Kidney (tissue), 13 donors: ENCODE measurements at regions not wholly inside any gene's neighbourhood (a gene's known extent, or its start where the extent isn't known, plus 50 kb on each side); places are given as distances from the start of the nearest gene placed in this dataset.
A peak's percentile ranks its signal among the peaks of the same experiment; 100 is the strongest.

Source experiments
- DNase-seq, 5 donors: peaks; one replicate each; pipeline ENCODE4 v3.0.0-alpha.2; 2013 to 2020
- FAIRE-seq: peaks from 2 replicates; lab custom pipeline; 2012; peaks lifted over from hg19 to GRCh38; lab: Jason Lieb, UNC
- H3K27ac ChIP-seq, 2 donors: one replicate each; pipeline ENCODE4 v1.7.0; 2013; ENCODE audit warnings: low read depth in 2 of 2, low read length in 2 of 2, inconsistent platforms in 1 of 2
- H3K27me3 ChIP-seq: one replicate; pipeline ENCODE4 v1.7.1; 2013; ENCODE audit warnings: low read length, inconsistent platforms; ENCODE audit not compliant: control insufficient read depth, insufficient read depth
- H3K36me3 ChIP-seq, 3 donors: one replicate each; pipeline versions ENCODE4 v1.7.0 to v1.7.1; 2013; ENCODE audit warnings: low read length in 3 of 3, control low read depth in 1 of 3, inconsistent platforms in 1 of 3; ENCODE audit not compliant: insufficient read depth in 3 of 3, control insufficient read depth in 2 of 3
- H3K4me1 ChIP-seq, 3 donors: one replicate each; pipeline versions ENCODE4 v1.7.0 to v1.7.1; 2013; ENCODE audit warnings: low read length in 3 of 3, inconsistent platforms in 1 of 3, low read depth in 1 of 3; ENCODE audit not compliant: control insufficient read depth in 2 of 3, insufficient read depth in 2 of 3
- H3K4me3 ChIP-seq, 3 donors: one replicate each; pipeline versions ENCODE4 v1.7.0 to v1.8.1; 2013; ENCODE audit warnings: low read length in 3 of 3, control low read depth in 1 of 3, inconsistent platforms in 1 of 3
- H3K9ac ChIP-seq, 3 donors: one replicate each; pipeline versions ENCODE4 v1.7.0 to v1.7.1; 2013; ENCODE audit warnings: low read length in 3 of 3, control low read depth in 1 of 3, inconsistent platforms in 1 of 3
- H3K9me3 ChIP-seq, 3 donors: one replicate each; pipeline versions ENCODE4 v1.7.0 to v1.7.1; 2013; ENCODE audit warnings: low read length in 3 of 3, control low read depth in 1 of 3, inconsistent platforms in 1 of 3; ENCODE audit not compliant: control insufficient read depth in 2 of 3, insufficient read depth in 1 of 3
- intact Hi-C: fragments of 100-400 bp; cut with DNase I; formaldehyde crosslinking; loops from one replicate; pipeline ENCODE4 v1.11.1; 2022
- TF ChIP-seq, protein P1 (sequence below): IDR thresholded peaks from 3 replicates; pipeline ENCODE4 v1.5.1; 2012; ENCODE audit warnings: mild to moderate bottlenecking, moderate library complexity, borderline replicate concordance; ENCODE audit not compliant: insufficient read depth; ENCODE audit errors: extremely low read depth
- donor health status: control.
- donor health status: control.
- donor health status: control.
- donor health status: control.
- donor health status: control.
- donor health status: DM: yes; HTN: yes; CAD: no.
- donor health status: Normal renal cell carcinoma (clear cell type).

DNA sequence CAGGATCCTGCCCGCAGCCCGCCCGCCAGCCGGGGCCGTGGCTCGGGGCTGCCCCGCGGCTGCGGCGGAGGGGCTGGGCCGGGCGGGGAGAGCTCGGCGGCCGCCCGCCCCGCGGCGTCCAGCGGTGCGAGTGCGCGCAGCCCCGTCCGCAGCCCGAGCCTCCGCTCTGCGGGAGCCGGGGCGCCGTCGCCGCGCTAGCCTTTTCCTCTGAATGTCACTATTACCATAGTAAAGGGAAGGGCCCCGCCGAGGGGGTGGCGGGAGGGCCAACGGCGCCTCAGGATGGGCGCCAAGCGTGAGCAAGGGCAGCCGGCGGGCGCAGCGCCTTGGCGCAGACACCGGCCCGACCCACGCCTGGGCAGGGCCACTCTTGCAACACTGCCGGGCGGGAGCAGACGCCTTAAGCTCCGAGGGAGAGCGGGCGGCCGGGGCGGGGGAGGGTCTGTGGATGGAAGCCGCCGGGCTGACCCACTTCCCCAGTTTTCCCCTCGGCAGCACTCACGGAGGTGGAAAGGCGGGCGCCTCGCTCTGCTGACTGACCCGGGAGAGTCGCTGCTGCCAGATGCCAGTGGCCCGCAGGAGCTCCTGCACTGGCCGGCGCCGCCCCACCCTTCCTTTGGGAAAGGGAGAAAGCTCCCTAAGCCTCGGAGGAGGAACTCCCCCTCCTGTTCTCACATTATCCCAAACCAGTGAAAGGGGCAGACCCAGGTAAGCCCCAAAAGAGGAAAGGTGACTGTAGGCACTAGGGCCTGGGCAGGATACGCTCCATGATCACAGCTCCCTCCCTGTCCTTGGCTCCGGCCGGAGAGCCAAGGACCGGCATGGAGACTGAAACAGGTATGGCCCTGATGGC lies 329.4 kb downstream of the HNRNPD start:
- Histone ChIP-seq H3K9me3 (no peaks in the 10 kb centered on the region), H3K36me3 (no peaks in the 10 kb centered on the region), H3K4me1 (peaks cover 0 to 5% (median 2%) of the 10 kb centered on the region in 3 donors), H3K27ac (no peak overlapping the region), H3K9ac (no peak overlapping the region), H3K4me3 (peak overlapping the region; percentile 7 to 60 (median 56)), H3K27me3 (no peaks in the 10 kb centered on the region)
- TF ChIP-seq, protein P1, sequence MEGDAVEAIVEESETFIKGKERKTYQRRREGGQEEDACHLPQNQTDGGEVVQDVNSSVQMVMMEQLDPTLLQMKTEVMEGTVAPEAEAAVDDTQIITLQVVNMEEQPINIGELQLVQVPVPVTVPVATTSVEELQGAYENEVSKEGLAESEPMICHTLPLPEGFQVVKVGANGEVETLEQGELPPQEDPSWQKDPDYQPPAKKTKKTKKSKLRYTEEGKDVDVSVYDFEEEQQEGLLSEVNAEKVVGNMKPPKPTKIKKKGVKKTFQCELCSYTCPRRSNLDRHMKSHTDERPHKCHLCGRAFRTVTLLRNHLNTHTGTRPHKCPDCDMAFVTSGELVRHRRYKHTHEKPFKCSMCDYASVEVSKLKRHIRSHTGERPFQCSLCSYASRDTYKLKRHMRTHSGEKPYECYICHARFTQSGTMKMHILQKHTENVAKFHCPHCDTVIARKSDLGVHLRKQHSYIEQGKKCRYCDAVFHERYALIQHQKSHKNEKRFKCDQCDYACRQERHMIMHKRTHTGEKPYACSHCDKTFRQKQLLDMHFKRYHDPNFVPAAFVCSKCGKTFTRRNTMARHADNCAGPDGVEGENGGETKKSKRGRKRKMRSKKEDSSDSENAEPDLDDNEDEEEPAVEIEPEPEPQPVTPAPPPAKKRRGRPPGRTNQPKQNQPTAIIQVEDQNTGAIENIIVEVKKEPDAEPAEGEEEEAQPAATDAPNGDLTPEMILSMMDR: no peak
- FAIRE-seq (no peak), DNase-seq (peak; percentile 84 to 91 (median 88))
- intact Hi-C loops: no loop called here

DNA sequence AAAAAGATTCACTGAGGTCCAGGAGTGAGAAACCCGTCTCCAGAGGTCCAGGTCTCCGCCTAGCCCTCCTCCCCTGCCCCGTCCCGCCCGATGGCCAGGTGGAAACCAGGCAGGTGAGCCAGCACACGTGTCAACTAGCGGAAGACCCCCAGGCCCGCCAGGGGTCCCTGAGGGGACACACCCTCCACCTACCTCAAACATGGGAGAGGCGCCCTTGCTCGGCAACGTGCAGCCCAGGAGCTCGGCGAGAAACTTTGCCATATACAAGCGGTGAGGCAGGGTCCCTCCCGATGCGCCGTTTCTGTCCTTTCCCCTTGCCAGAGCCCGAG lies 330.0 kb downstream of the HNRNPD start:
- intact Hi-C loops: no loop called here
- no peak overlapping the region for H3K27ac ChIP-seq
- no peaks in the 10 kb centered on the region for H3K9me3 ChIP-seq
- peak overlapping the region in 1 of 3 donors; percentile 31 for H3K9ac ChIP-seq
- peaks cover 0 to 5% (median 2%) of the 10 kb centered on the region in 3 donors for H3K4me1 ChIP-seq
- FAIRE-seq (no peak), DNase-seq (peak in 3 of 5 donors; percentile 18 to 67 (median 59))
- TF ChIP-seq, protein P1: no peak
- H3K27me3 ChIP-seq: no peaks in the 10 kb centered on the region
- H3K36me3 ChIP-seq: no peaks in the 10 kb centered on the region
- peak overlapping the region in 2 of 3 donors; percentile 53 to 55 for H3K4me3 ChIP-seq

DNA sequence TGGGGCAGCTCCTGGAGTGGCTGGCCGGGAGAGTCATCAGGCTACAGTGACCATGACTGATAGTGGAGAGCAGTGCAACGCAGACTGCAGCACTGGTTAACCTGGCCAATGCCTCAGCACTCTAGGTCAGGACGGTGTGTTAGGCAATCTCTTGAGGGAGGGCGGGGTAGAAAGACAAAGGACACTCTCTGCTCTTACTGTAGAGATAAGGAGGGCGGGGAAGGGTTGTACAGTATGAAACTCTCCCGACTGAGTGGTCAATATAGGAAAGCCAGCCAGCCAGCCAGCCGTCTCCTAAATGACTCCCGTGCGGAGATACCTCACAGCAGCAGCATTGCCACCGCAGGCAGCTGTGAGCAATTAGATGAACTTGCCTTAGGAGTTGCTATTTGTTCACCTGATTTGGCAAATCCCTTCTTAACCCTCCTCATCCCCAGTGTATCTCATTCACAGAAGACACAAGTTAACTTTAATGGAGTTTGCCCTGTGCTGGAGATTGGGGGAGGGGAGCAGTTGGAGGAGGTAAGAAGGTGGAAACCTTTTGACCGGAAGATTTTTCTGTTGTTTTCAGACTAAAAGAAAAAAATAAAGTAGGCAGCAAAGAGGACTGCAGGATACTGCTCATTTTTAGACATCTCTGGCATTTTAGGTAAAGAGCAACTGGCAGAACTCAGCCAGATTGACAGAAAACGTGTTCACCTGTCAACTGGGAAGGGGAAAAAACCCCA lies 330.5 kb downstream of the HNRNPD start:
- H3K4me3 ChIP-seq: peak overlapping the region in 2 of 3 donors; percentile 53 to 55
- no peak overlapping the region for H3K27ac ChIP-seq
- TF ChIP-seq, protein P1: no peak
- no peak for FAIRE-seq
- no peaks in the 10 kb centered on the region for H3K27me3 ChIP-seq
- H3K4me1 ChIP-seq: peaks cover 0 to 5% (median 2%) of the 10 kb centered on the region in 3 donors
- DNase-seq: peak in 3 of 5 donors; percentile 22 to 37 (median 24)
- no peaks in the 10 kb centered on the region for H3K9me3 ChIP-seq
- intact Hi-C loops: no loop called here
- H3K36me3 ChIP-seq: no peaks in the 10 kb centered on the region
- H3K9ac ChIP-seq: peak overlapping the region in 1 of 3 donors; percentile 31
